Bronchial epithelial cell (primary cell): ENCODE measurements at regions not wholly inside any gene's neighbourhood (a gene's known extent, or its start where the extent isn't known, plus 50 kb on each side); places are given as distances from the start of the nearest gene placed in this dataset.
A peak's percentile ranks its signal among the peaks of the same experiment; 100 is the strongest.

Experiments
- DNase-seq: peaks from one replicate; pipeline ENCODE4 v3.0.0-alpha.2; 2010; ENCODE audit warnings: low read depth
- FAIRE-seq: peaks from 2 replicates; lab custom pipeline; 2011; peaks lifted over from hg19 to GRCh38; lab: Jason Lieb, UNC
- H3K27me3 ChIP-seq: 2 replicates; pipeline ENCODE4 v1.5.1; 2011; ENCODE audit warnings: low read length; ENCODE audit not compliant: control insufficient read depth, insufficient read depth
- H3K36me3 ChIP-seq: 2 replicates; pipeline ENCODE4 v1.5.1; 2011; ENCODE audit warnings: low read length; ENCODE audit not compliant: control insufficient read depth, insufficient read depth
- H3K4me3 ChIP-seq: 2 replicates; pipeline ENCODE4 v1.5.1; 2011; ENCODE audit warnings: mild to moderate bottlenecking, low read depth, low read length, control low read depth
- CTCF ChIP-seq: IDR thresholded peaks from 2 replicates; pipeline ENCODE4 v1.5.1; 2011; ENCODE audit warnings: mild to moderate bottlenecking, moderate library complexity, low read length, control low read depth, inconsistent platforms; ENCODE audit not compliant: insufficient read depth, severe bottlenecking

GRCh38 chr3:118504906-118505305 lies 529.7 kb downstream of the IGSF11 start:
- Histone ChIP-seq H3K4me3 (no peak overlapping the region), H3K36me3 (no peaks in the 10 kb centered on the region), H3K27me3 (no peaks in the 10 kb centered on the region)
- DNase-seq: peak; percentile 81
- TF ChIP-seq CTCF: no peak
- FAIRE-seq: no peak

- DNase-seq: no peak
- Histone ChIP-seq H3K36me3 (no peaks in the 10 kb centered on the region), H3K27me3 (no peaks in the 10 kb centered on the region), H3K4me3 (no peak overlapping the region)
- TF ChIP-seq CTCF: no peak
- no peak for FAIRE-seq
Observed at GRCh38 chr3:118505784-118506183, 528.9 kb downstream of the IGSF11 start.

GRCh38 chr3:118511402-118511801 lies 523.2 kb downstream of the IGSF11 start:
- TF ChIP-seq CTCF: no peak
- DNase-seq (no peak), FAIRE-seq (no peak)
- no peak overlapping the region for H3K4me3 ChIP-seq
- H3K27me3 ChIP-seq: no peaks in the 10 kb centered on the region
- no peaks in the 10 kb centered on the region for H3K36me3 ChIP-seq

- Histone ChIP-seq H3K4me3 (no peak overlapping the region), H3K27me3 (no peaks in the 10 kb centered on the region), H3K36me3 (no peaks in the 10 kb centered on the region)
- TF ChIP-seq CTCF: no peak
- DNase-seq (no peak), FAIRE-seq (no peak)
Observed at GRCh38 chr3:118512301-118512700, 522.3 kb downstream of the IGSF11 start.

GRCh38 chr3:118525077-118525476 lies 509.6 kb downstream of the IGSF11 start:
- Histone ChIP-seq H3K27me3 (no peaks in the 10 kb centered on the region), H3K36me3 (no peaks in the 10 kb centered on the region), H3K4me3 (no peak overlapping the region)
- DNase-seq: no peak
- no peak for FAIRE-seq
- TF ChIP-seq CTCF: no peak

- DNase-seq: peak; percentile 45
- Histone ChIP-seq H3K27me3 (no peaks in the 10 kb centered on the region), H3K4me3 (no peak overlapping the region), H3K36me3 (no peaks in the 10 kb centered on the region)
- no peak for FAIRE-seq
- TF ChIP-seq CTCF: no peak
Observed at GRCh38 chr3:118526758-118527513, 507.7 kb downstream of the IGSF11 start.
